Loucy (cell line): ENCODE measurements at regions not wholly inside any gene's neighbourhood (a gene's known extent, or its start where the extent isn't known, plus 50 kb on each side); places are given as distances from the start of the nearest gene placed in this dataset.

Experiments used
- H2AFZ ChIP-seq: fragments of 200-600 bp; sonication (generic); 2 replicates; pipeline ENCODE4 v1.6.0; 2016; ENCODE audit warnings: antibody characterized with exemption, mild to moderate bottlenecking, low read length, moderate library complexity
- H3F3A ChIP-seq: fragments of 200-600 bp; 2 replicates; pipeline ENCODE4 v1.6.0; 2016; ENCODE audit warnings: antibody characterized with exemption, low read depth, mild to moderate bottlenecking
- H3K27me3 ChIP-seq: fragments of 200-600 bp; sonication (generic); 2 replicates; pipeline ENCODE4 v1.6.1; 2014; ENCODE audit warnings: low read length, mild to moderate bottlenecking; ENCODE audit not compliant: insufficient read depth, poor library complexity, severe bottlenecking
- H3K36me3 ChIP-seq: fragments of 200-600 bp; sonication (generic); 2 replicates; pipeline ENCODE4 v1.6.1; 2016; ENCODE audit warnings: low read length; ENCODE audit not compliant: insufficient read depth
- H3K4me1 ChIP-seq: fragments of 200-600 bp; sonication (generic); 2 replicates; pipeline ENCODE4 v1.5.1; 2014; ENCODE audit warnings: low read length, mild to moderate bottlenecking; ENCODE audit not compliant: insufficient read depth, poor library complexity, severe bottlenecking
- H3K4me2 ChIP-seq: fragments of 200-600 bp; sonication (generic); 2 replicates; pipeline ENCODE4 v1.6.0; 2014; ENCODE audit warnings: antibody characterized with exemption, low read length, low read depth, mild to moderate bottlenecking; ENCODE audit not compliant: poor library complexity, severe bottlenecking
- H3K4me3 ChIP-seq: fragments of 200-600 bp; sonication (generic); 2 replicates; pipeline ENCODE4 v1.5.1; 2014; ENCODE audit warnings: low read length, mild to moderate bottlenecking, mixed read lengths; ENCODE audit not compliant: poor library complexity, severe bottlenecking
- H3K79me2 ChIP-seq: fragments of 200-600 bp; sonication (generic); 2 replicates; pipeline ENCODE4 v1.6.1; 2014; ENCODE audit warnings: low read length; ENCODE audit not compliant: insufficient read depth
- H3K9ac ChIP-seq: fragments of 200-600 bp; sonication (generic); 2 replicates; pipeline ENCODE4 v1.6.0; 2014; ENCODE audit warnings: mild to moderate bottlenecking, low read depth, low read length, moderate library complexity; ENCODE audit not compliant: poor library complexity, severe bottlenecking
- H3K9me2 ChIP-seq: fragments of 200-600 bp; sonication (generic); replicated peaks from 2 replicates; pipeline ENCODE4 v1.6.1; 2016; ENCODE audit warnings: low read depth, low read length, mixed read lengths
- H3K9me3 ChIP-seq: fragments of 200-600 bp; sonication (generic); 2 replicates; pipeline ENCODE4 v1.6.1; 2014; ENCODE audit warnings: mild to moderate bottlenecking, antibody characterized with exemption, low read length, low read depth; ENCODE audit not compliant: insufficient read depth
- H4K20me1 ChIP-seq: fragments of 200-600 bp; sonication (generic); 2 replicates; pipeline ENCODE4 v1.6.0; 2014; ENCODE audit warnings: antibody characterized with exemption, low read length, mild to moderate bottlenecking; ENCODE audit not compliant: insufficient read depth, poor library complexity, severe bottlenecking
- CTCF ChIP-seq: fragments of 200-600 bp; sonication (generic); conservative IDR thresholded peaks from 2 replicates; pipeline ENCODE4 v1.5.1; 2014; ENCODE audit warnings: mild to moderate bottlenecking, antibody characterized with exemption, low read length
- EZH2phosphoT487 ChIP-seq: fragments of 200-600 bp; IDR thresholded peaks from 2 replicates; pipeline ENCODE4 v1.6.1; 2018; ENCODE audit warnings: antibody characterized with exemption, mild to moderate bottlenecking, moderate library complexity, borderline replicate concordance

GRCh38 chr12:76623931-76624330, 64.4 kb upstream of the OSBPL8 start:
- Histone ChIP-seq H3K4me1 (no peaks in the 10 kb centered on the region), H3K4me2 (no peak overlapping the region), H4K20me1 (no peaks in the 10 kb centered on the region), H2AFZ (no peak overlapping the region), H3K9ac (no peak overlapping the region), H3K4me3 (no peak overlapping the region), H3K36me3 (no peaks in the 10 kb centered on the region), H3K9me3 (no peaks in the 10 kb centered on the region), H3K79me2 (no peaks in the 10 kb centered on the region), H3F3A (no peaks in the 10 kb centered on the region), H3K27me3 (no peaks in the 10 kb centered on the region), H3K9me2 (no peaks in the 10 kb centered on the region)
- TF ChIP-seq EZH2phosphoT487 (no peak), CTCF (no peak)

GRCh38 chr12:76627346-76628135, 68.0 kb upstream of the OSBPL8 start:
- Histone ChIP-seq H3K4me2 (no peak overlapping the region), H3F3A (no peaks in the 10 kb centered on the region), H3K79me2 (no peaks in the 10 kb centered on the region), H2AFZ (no peak overlapping the region), H3K9ac (no peak overlapping the region), H3K27me3 (no peaks in the 10 kb centered on the region), H3K9me3 (no peaks in the 10 kb centered on the region), H3K4me1 (no peaks in the 10 kb centered on the region), H3K36me3 (no peaks in the 10 kb centered on the region), H3K9me2 (no peaks in the 10 kb centered on the region), H4K20me1 (no peaks in the 10 kb centered on the region), H3K4me3 (no peak overlapping the region)
- TF ChIP-seq EZH2phosphoT487: no peak
- TF ChIP-seq CTCF: no peak

GRCh38 chr12:76628745-76629144, 69.2 kb upstream of the OSBPL8 start:
- H3K4me1 ChIP-seq: no peaks in the 10 kb centered on the region
- H4K20me1 ChIP-seq: no peaks in the 10 kb centered on the region
- no peaks in the 10 kb centered on the region for H3F3A ChIP-seq
- no peak overlapping the region for H3K4me2 ChIP-seq
- H3K9me3 ChIP-seq: no peaks in the 10 kb centered on the region
- H3K9me2 ChIP-seq: no peaks in the 10 kb centered on the region
- no peaks in the 10 kb centered on the region for H3K36me3 ChIP-seq
- H3K9ac ChIP-seq: no peak overlapping the region
- no peak for TF ChIP-seq EZH2phosphoT487
- TF ChIP-seq CTCF: no peak
- no peak overlapping the region for H2AFZ ChIP-seq
- H3K79me2 ChIP-seq: no peaks in the 10 kb centered on the region
- no peak overlapping the region for H3K4me3 ChIP-seq
- no peaks in the 10 kb centered on the region for H3K27me3 ChIP-seq
